Aorta (tissue), 5 donors: ENCODE measurements at regions not wholly inside any gene's neighbourhood (a gene's known extent, or its start where the extent isn't known, plus 50 kb on each side); places are given as distances from the start of the nearest gene placed in this dataset.

Experiments
- ATAC-seq: fragments of 200-7000 bp; cut with Tn5 transposase; one replicate; pipeline ENCODE4 v1.9.1; 2022; ENCODE audit warnings: moderate library complexity; ENCODE audit not compliant: low FRiP score
- DNase-seq, 2 donors: peaks; one replicate each; pipeline ENCODE4 v3.0.0-alpha.2; 2020
- H3K27ac ChIP-seq, 2 donors: one replicate each; pipeline ENCODE4 v1.5.1; 2013; ENCODE audit warnings: low read length in 2 of 2, mild to moderate bottlenecking in 2 of 2, moderate library complexity in 2 of 2, control low read depth in 1 of 2, inconsistent platforms in 1 of 2, low read depth in 1 of 2
- H3K27me3 ChIP-seq, 2 donors: one replicate each; pipeline ENCODE4 v1.6.1; 2013; ENCODE audit warnings: control low read depth in 1 of 2, low read length in 1 of 2, mild to moderate bottlenecking in 1 of 2, moderate library complexity in 1 of 2; ENCODE audit not compliant: insufficient read depth in 2 of 2, control insufficient read depth in 1 of 2
- H3K36me3 ChIP-seq, 2 donors: one replicate each; pipeline ENCODE4 v1.6.1; 2013; ENCODE audit warnings: control low read depth in 1 of 2, low read length in 1 of 2, mild to moderate bottlenecking in 1 of 2; ENCODE audit not compliant: insufficient read depth in 2 of 2, control insufficient read depth in 1 of 2
- H3K4me1 ChIP-seq, 2 donors: one replicate each; pipeline ENCODE4 v1.6.1; 2013; ENCODE audit warnings: low read length in 2 of 2, control low read depth in 1 of 2, mild to moderate bottlenecking in 1 of 2, moderate library complexity in 1 of 2; ENCODE audit not compliant: insufficient read depth in 2 of 2, control insufficient read depth in 1 of 2
- H3K4me3 ChIP-seq, 2 donors: one replicate each; pipeline ENCODE4 v1.5.1; 2013; ENCODE audit warnings: low read length in 2 of 2, control low read depth in 1 of 2, mild to moderate bottlenecking in 1 of 2
- H3K9me3 ChIP-seq: one replicate; pipeline ENCODE4 v1.6.1; 2013; ENCODE audit warnings: mild to moderate bottlenecking, low read length; ENCODE audit not compliant: control insufficient read depth
- WGBS, 2 donors: extraction: QIAGEN DNeasy Blood & Tissue Kit; methylation state at CpG; one replicate each; pipeline ENCODE4 v1.1.7; 2013; 5-methylcytosine and 5-hydroxymethylcytosine counted together
- intact Hi-C, 2 donors: fragments of 100-400 bp; cut with DNase I; formaldehyde crosslinking; loops; one replicate each; pipeline versions ENCODE4 v1.14.2 to v1.15.0; 2022
- donor health status: healthy with polysubstance abuse.
- donor health status: Bipolar disorder and iron deficiency.
- donor health status: DM: no; HTN: no; CAD: no.
- donor health status: DM: no; HTN: no; CAD: no.
- donor health status: DM: yes; HTN: yes; CAD: no.

DNA sequence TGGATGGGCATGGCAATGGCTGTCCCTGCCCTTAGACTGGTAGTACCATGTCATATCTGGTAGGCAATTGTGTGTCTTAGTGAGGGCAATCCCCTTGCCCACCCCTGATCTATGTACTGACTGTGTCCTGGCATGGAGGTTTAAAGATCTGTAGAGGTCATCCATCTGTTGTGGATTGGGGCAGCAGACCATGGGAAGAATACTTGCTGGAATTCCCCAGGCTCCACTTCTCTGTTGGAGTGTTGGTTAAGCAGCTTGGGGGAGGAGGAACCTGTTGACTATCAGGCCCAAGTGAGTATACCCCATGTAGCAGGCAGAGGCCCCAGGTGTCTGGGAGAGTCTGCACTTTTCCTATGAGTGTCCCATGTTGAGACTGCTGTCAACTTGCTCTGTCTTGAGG is 246.7 kb upstream of the DIPK2B start:
- Histone ChIP-seq H3K4me1 (no peaks in the 10 kb centered on the region), H3K36me3 (no peaks in the 10 kb centered on the region), H3K27ac (no peak overlapping the region), H3K4me3 (no peak overlapping the region), H3K27me3 (no peaks in the 10 kb centered on the region), H3K9me3 (no peaks in the 10 kb centered on the region)
- ATAC-seq (no peak), DNase-seq (no peak)
- intact Hi-C loops, result no loop called here

DNA sequence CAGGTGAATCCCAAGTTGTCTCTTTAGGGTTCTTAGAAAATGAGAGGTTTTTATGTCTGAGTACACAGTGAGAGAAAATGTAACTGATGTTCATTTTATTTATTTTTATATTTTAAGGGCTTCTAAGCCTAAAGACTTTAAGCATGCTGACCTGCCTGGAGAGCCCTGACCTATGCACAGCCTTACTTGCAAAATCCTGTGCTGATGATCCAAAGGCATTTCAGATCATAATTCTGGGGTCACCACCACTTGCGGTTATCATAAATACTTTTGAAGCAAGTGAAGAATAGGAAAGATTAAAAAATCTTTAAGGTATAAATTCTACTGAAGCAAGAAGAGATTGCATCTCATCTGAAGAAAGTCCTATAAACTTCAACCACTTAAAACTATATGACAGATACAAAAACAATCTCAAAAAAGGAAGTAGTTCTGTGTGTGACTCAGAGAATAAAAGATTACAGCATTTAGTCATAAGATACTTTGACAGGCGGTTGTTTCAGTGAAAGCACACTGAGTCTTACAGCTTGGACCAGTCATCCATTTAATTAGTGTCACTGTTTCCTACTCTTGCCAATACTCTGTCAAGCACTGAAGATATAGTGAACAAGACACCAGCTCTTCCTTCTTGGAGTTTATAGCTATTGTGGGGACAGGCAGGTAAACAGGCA is 245.2 kb upstream of the DIPK2B start:
- H3K27me3 ChIP-seq, result no peaks in the 10 kb centered on the region
- ATAC-seq (no peak), DNase-seq (no peak)
- H3K4me3 ChIP-seq, result no peak overlapping the region
- no peaks in the 10 kb centered on the region for H3K9me3 ChIP-seq
- no peak overlapping the region for H3K27ac ChIP-seq
- WGBS, 2 donors, result 46 to 58% methylated on average over 2 of the region's 2 CpGs
- intact Hi-C loops, result no loop called here
- no peaks in the 10 kb centered on the region for H3K4me1 ChIP-seq
- H3K36me3 ChIP-seq, result no peaks in the 10 kb centered on the region

- intact Hi-C loops, result no loop called here
- DNase-seq, result no peak
- Histone ChIP-seq H3K27me3 (no peaks in the 10 kb centered on the region), H3K9me3 (no peaks in the 10 kb centered on the region), H3K4me1 (no peaks in the 10 kb centered on the region), H3K4me3 (no peak overlapping the region), H3K27ac (no peak overlapping the region), H3K36me3 (no peaks in the 10 kb centered on the region)
- no peak for ATAC-seq
- 60 to 86% methylated on average over 2 of the region's 2 CpGs for WGBS, 2 donors
These were observed 236.5 kb upstream of the DIPK2B start for GRCh38 chrX:45437186-45437585.

DNA sequence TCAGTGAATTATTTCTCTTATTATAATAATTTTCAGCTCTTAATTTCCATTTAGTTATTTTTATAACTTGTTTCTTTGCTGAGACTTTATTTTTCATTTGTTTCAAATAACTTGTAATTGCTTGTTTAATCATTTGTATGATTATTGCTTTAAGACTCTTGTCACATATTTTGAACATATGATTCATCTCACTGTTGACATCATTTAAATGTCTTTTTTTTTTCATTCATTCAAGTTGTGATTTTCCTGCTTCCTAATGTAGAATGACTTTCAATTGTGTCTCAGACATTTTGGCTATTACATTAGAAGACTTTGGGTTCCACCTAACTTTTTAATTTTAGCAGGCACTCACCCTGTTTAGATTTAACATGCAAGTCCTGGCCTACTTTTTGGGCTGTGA is 234.8 kb upstream of the DIPK2B start:
- Histone ChIP-seq H3K36me3 (no peaks in the 10 kb centered on the region), H3K4me3 (no peak overlapping the region), H3K27me3 (no peaks in the 10 kb centered on the region), H3K9me3 (no peaks in the 10 kb centered on the region), H3K27ac (no peak overlapping the region), H3K4me1 (no peaks in the 10 kb centered on the region)
- intact Hi-C loops, result no loop called here
- no peak for ATAC-seq
- no peak for DNase-seq

DNA sequence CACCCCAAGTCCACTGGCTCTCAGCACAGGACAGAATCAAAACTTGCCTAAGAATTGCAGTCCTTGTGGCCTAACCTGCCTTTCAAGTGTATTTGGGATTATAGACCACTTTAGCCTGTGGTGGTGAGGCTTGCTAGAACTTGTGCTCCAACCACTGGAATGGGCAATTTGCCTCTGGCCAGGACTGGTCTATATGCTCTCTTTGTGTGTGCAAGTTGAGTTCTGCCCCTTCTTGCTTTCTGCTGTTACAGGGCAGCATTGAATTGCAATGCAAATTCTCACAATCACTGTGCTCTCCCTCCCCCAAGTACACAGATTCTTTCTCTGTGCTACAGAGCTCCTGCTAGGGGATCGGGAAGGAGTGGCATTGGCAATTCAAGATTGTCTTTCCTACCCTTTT is 233.6 kb upstream of the DIPK2B start:
- H3K4me3 ChIP-seq, result no peak overlapping the region
- WGBS, 2 donors, result 50 to 66% methylated on average over 1 of the region's 1 CpG
- H3K27me3 ChIP-seq, result no peaks in the 10 kb centered on the region
- H3K4me1 ChIP-seq, result no peaks in the 10 kb centered on the region
- intact Hi-C loops, result no loop called here
- no peak for ATAC-seq
- no peak overlapping the region for H3K27ac ChIP-seq
- DNase-seq, result no peak
- H3K9me3 ChIP-seq, result no peaks in the 10 kb centered on the region
- H3K36me3 ChIP-seq, result no peaks in the 10 kb centered on the region

DNA sequence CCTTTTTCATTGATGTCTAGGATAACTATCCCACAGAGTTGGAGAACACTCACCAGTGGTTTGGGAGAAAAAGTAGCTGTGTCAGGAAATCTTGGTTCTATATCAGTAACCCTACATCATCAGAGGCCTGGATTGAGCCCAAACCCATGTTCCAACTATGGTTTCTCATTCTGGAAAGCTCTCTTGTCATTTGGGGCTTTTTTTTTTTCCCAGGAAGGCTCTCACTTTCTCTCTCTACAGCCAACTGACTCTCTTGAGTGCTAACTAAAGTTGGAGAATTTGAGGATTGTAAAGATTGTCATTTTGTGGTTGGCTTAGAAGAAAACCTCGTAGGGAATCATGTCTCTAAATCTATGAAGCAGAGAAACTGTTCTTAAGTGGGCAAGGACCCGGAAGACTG is 228.2 kb upstream of the DIPK2B start:
- no peak overlapping the region for H3K4me3 ChIP-seq
- no peak for DNase-seq
- peaks cover 0 to 2% of the 10 kb centered on the region in 2 donors for H3K36me3 ChIP-seq
- no peak for ATAC-seq
- no peaks in the 10 kb centered on the region for H3K27me3 ChIP-seq
- 61 to 67% methylated on average over 2 of the region's 2 CpGs for WGBS, 2 donors
- intact Hi-C loops, result no loop called here
- no peaks in the 10 kb centered on the region for H3K4me1 ChIP-seq
- H3K27ac ChIP-seq, result no peak overlapping the region
- H3K9me3 ChIP-seq, result no peaks in the 10 kb centered on the region

DNA sequence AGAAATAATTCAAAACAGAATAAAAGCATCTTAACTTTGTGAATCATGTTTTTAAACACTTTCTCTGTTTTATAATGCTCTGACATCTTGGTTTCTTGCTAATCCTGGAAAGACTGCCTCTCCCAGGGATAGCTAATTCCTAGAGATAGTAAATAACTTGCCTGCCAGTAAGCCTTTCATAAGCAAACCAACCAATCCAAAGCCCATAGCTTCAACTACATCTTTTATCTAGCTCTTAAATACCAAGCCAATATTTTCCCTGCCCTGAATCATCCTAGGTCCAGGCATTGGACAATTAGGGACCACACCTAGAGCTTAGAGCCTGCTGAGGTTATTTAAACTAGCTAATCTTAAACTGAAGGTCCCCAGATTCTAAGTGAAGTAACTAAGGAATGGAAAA is 223.7 kb upstream of the DIPK2B start:
- Histone ChIP-seq H3K27ac (no peak overlapping the region), H3K27me3 (no peaks in the 10 kb centered on the region), H3K4me3 (no peak overlapping the region), H3K4me1 (no peaks in the 10 kb centered on the region), H3K9me3 (no peaks in the 10 kb centered on the region), H3K36me3 (peaks cover 0 to 2% of the 10 kb centered on the region in 2 donors)
- ATAC-seq (no peak), DNase-seq (no peak)
- intact Hi-C loops, result no loop called here

DNA sequence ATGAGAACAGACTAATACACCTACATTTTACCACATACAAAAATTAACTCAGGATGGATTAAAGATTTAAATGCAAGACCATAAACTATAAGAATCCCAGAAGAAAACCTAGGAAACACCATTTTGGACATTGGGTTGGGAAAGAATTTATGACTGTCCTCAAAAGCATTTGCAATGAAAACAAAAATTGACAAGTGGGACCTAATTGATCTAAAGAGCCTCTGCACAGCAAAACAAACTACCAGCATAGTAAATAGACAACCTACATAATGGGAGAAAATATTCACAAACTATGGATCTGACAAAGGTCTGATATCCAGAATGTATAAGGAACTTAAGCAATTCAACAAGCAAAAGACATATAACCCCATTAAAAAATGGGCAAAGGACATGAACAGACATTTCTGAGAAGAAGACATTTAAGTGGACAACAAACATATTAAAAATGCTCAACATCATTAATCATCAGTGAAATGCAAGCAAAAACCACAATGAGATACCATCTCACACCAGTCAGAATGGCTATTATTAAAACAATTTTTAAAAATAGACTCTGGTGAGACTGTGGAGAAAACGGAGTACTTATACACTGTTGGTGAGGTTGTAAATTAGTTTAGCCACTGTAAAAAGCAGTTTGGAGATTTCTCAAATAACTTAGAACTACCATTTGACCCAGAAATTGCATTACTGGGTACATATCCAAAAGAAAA is 221.7 kb upstream of the DIPK2B start:
- DNase-seq, result no peak
- no peak overlapping the region for H3K27ac ChIP-seq
- no peaks in the 10 kb centered on the region for H3K9me3 ChIP-seq
- H3K27me3 ChIP-seq, result no peaks in the 10 kb centered on the region
- WGBS, 2 donors, result 30 to 32% methylated on average over 1 of the region's 1 CpG
- no peak overlapping the region for H3K4me3 ChIP-seq
- no peak for ATAC-seq
- no peaks in the 10 kb centered on the region for H3K4me1 ChIP-seq
- peaks cover 0 to 2% of the 10 kb centered on the region in 2 donors for H3K36me3 ChIP-seq
- intact Hi-C loops, result no loop called here

GRCh38 chrX:45421806-45422205 is 221.1 kb upstream of the DIPK2B start:
- WGBS, 2 donors, result 82 to 89% methylated on average over 2 of the region's 2 CpGs
- intact Hi-C loops, result no loop called here
- ATAC-seq (no peak), DNase-seq (no peak)
- Histone ChIP-seq H3K27ac (no peak overlapping the region), H3K4me3 (no peak overlapping the region), H3K4me1 (no peaks in the 10 kb centered on the region), H3K9me3 (no peaks in the 10 kb centered on the region), H3K36me3 (peaks cover 0 to 2% of the 10 kb centered on the region in 2 donors), H3K27me3 (no peaks in the 10 kb centered on the region)
